ENCODE measurements at regions not wholly inside any gene's neighbourhood (a gene's known extent, or its start where the extent isn't known, plus 50 kb on each side); places are given as distances from the start of the nearest gene placed in this dataset.

DNA sequence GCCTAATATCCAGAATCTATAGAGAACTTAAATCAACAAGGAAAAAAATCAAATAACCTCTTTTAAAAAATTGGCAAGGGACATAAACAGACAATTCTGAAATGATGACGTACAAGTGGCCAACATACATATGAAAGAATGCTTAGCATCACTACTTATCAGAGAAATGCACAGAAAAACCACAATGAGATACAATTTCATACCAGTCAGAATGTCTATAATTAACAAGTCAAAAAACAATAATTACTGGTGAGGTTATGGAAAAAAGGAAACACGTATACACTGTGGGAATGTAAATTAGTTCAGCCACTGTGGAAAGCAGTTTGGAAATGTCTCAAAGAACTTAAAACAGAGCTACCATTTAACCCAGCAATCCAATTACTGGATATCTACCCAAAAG lies 1192.0 kb downstream of the CDH12 start:
- no peak overlapping the region for H4K91ac ChIP-seq (ENCODE audit: low read length)
- DNase-seq = no peak
- no peak overlapping the region for H3K27ac ChIP-seq (ENCODE audit: low read length, poor library complexity, severe bottlenecking)
- 64% methylated on average over 1 of the region's 2 CpGs for WGBS
- no peak overlapping the region for H3K4me2 ChIP-seq (ENCODE audit: low read length, poor library complexity, severe bottlenecking)
- no peaks in the 10 kb centered on the region for H3K27me3 ChIP-seq (ENCODE audit: control insufficient read depth in 1 of 2, insufficient read depth in 1 of 2, low read length in 2 of 2)
- no peak overlapping the region for H3K23ac ChIP-seq (ENCODE audit: low read length in 2 of 2)
- no peak overlapping the region for H3K18ac ChIP-seq (ENCODE audit: low read depth in 1 of 2, low read length in 2 of 2)
- no peak overlapping the region for H4K8ac ChIP-seq (ENCODE audit: low read length)
- no peak overlapping the region for H3K9ac ChIP-seq (ENCODE audit: low read length)
- no peak overlapping the region for H2AK5ac ChIP-seq (ENCODE audit: low read length, severe bottlenecking)
- no peak overlapping the region for H2BK12ac ChIP-seq (ENCODE audit: low read length in 2 of 2)
- no peaks in the 10 kb centered on the region for H3K36me3 ChIP-seq (ENCODE audit: control insufficient read depth in 1 of 2, insufficient read depth in 2 of 2, low read depth in 1 of 2, low read length in 2 of 2)
- H3K9me3 ChIP-seq (ENCODE audit: control insufficient read depth, low read length) = no peaks in the 10 kb centered on the region
- H3K14ac ChIP-seq (ENCODE audit: low read length in 2 of 2) = no peak overlapping the region
- no peak overlapping the region for H2BK120ac ChIP-seq (ENCODE audit: low read depth, low read length)
- no peak overlapping the region for H2BK5ac ChIP-seq (ENCODE audit: low read depth, low read length, poor library complexity, severe bottlenecking)
- H2AFZ ChIP-seq (ENCODE audit: low read depth, low read length) = no peak overlapping the region
- H3K79me1 ChIP-seq (replicated peaks; ENCODE audit: low read length, poor library complexity, severe bottlenecking) = no peaks in the 10 kb centered on the region
- no peak overlapping the region for H2BK15ac ChIP-seq (ENCODE audit: low read depth, poor library complexity, severe bottlenecking)
- H3K4me3 ChIP-seq (ENCODE audit: insufficient read depth in 1 of 2, low read depth in 1 of 2, low read length in 2 of 2) = no peak overlapping the region
- no peaks in the 10 kb centered on the region for H3K4me1 ChIP-seq (ENCODE audit: control insufficient read depth, insufficient read depth, low read depth, low read length)
- no peak overlapping the region for H3K4ac ChIP-seq (ENCODE audit: low read depth in 1 of 2, low read length in 2 of 2)

GRCh38 chr5:21654556-21654955 lies 1198.6 kb downstream of the CDH12 start:
- Histone ChIP-seq H2AFZ (ENCODE audit: low read depth, low read length) (no peak overlapping the region), H3K4ac (ENCODE audit: low read depth in 1 of 2, low read length in 2 of 2) (no peak overlapping the region), H3K36me3 (ENCODE audit: control insufficient read depth in 1 of 2, insufficient read depth in 2 of 2, low read depth in 1 of 2, low read length in 2 of 2) (no peaks in the 10 kb centered on the region), H3K9me3 (ENCODE audit: control insufficient read depth, low read length) (no peaks in the 10 kb centered on the region), H3K27ac (ENCODE audit: low read length, poor library complexity, severe bottlenecking) (no peak overlapping the region), H2BK120ac (ENCODE audit: low read depth, low read length) (no peak overlapping the region), H3K4me2 (ENCODE audit: low read length, poor library complexity, severe bottlenecking) (no peak overlapping the region), H3K18ac (ENCODE audit: low read depth in 1 of 2, low read length in 2 of 2) (no peak overlapping the region), H2BK15ac (ENCODE audit: low read depth, poor library complexity, severe bottlenecking) (no peak overlapping the region), H3K14ac (ENCODE audit: low read length in 2 of 2) (no peak overlapping the region), H2BK5ac (ENCODE audit: low read depth, low read length, poor library complexity, severe bottlenecking) (no peak overlapping the region), H3K27me3 (ENCODE audit: control insufficient read depth in 1 of 2, insufficient read depth in 1 of 2, low read length in 2 of 2) (no peaks in the 10 kb centered on the region), H2AK5ac (ENCODE audit: low read length, severe bottlenecking) (no peak overlapping the region), H3K23ac (ENCODE audit: low read length in 2 of 2) (no peak overlapping the region), H3K4me1 (ENCODE audit: control insufficient read depth, insufficient read depth, low read depth, low read length) (no peaks in the 10 kb centered on the region), H3K4me3 (ENCODE audit: insufficient read depth in 1 of 2, low read depth in 1 of 2, low read length in 2 of 2) (no peak overlapping the region), H3K79me1 (replicated peaks; ENCODE audit: low read length, poor library complexity, severe bottlenecking) (no peaks in the 10 kb centered on the region), H3K9ac (ENCODE audit: low read length) (no peak overlapping the region), H4K8ac (ENCODE audit: low read length) (no peak overlapping the region), H4K91ac (ENCODE audit: low read length) (no peak overlapping the region), H2BK12ac (ENCODE audit: low read length in 2 of 2) (no peak overlapping the region)
- no peak for DNase-seq
- WGBS = 23% methylated on average over 1 of the region's 2 CpGs

- Histone ChIP-seq H3K36me3 (ENCODE audit: control insufficient read depth in 1 of 2, insufficient read depth in 2 of 2, low read depth in 1 of 2, low read length in 2 of 2) (no peaks in the 10 kb centered on the region), H3K4ac (ENCODE audit: low read depth in 1 of 2, low read length in 2 of 2) (no peak overlapping the region), H3K4me3 (ENCODE audit: insufficient read depth in 1 of 2, low read depth in 1 of 2, low read length in 2 of 2) (no peak overlapping the region), H3K27me3 (ENCODE audit: control insufficient read depth in 1 of 2, insufficient read depth in 1 of 2, low read length in 2 of 2) (no peaks in the 10 kb centered on the region), H2BK15ac (ENCODE audit: low read depth, poor library complexity, severe bottlenecking) (no peak overlapping the region), H2AK5ac (ENCODE audit: low read length, severe bottlenecking) (no peak overlapping the region), H3K9me3 (ENCODE audit: control insufficient read depth, low read length) (no peaks in the 10 kb centered on the region), H3K4me2 (ENCODE audit: low read length, poor library complexity, severe bottlenecking) (no peak overlapping the region), H3K4me1 (ENCODE audit: control insufficient read depth, insufficient read depth, low read depth, low read length) (no peaks in the 10 kb centered on the region), H3K23ac (ENCODE audit: low read length in 2 of 2) (no peak overlapping the region), H3K18ac (ENCODE audit: low read depth in 1 of 2, low read length in 2 of 2) (no peak overlapping the region), H2BK5ac (ENCODE audit: low read depth, low read length, poor library complexity, severe bottlenecking) (no peak overlapping the region), H4K8ac (ENCODE audit: low read length) (no peak overlapping the region), H3K79me1 (replicated peaks; ENCODE audit: low read length, poor library complexity, severe bottlenecking) (no peaks in the 10 kb centered on the region), H3K9ac (ENCODE audit: low read length) (no peak overlapping the region), H2BK120ac (ENCODE audit: low read depth, low read length) (no peak overlapping the region), H2AFZ (ENCODE audit: low read depth, low read length) (no peak overlapping the region), H2BK12ac (ENCODE audit: low read length in 2 of 2) (no peak overlapping the region), H3K27ac (ENCODE audit: low read length, poor library complexity, severe bottlenecking) (no peak overlapping the region), H4K91ac (ENCODE audit: low read length) (no peak overlapping the region), H3K14ac (ENCODE audit: low read length in 2 of 2) (no peak overlapping the region)
- DNase-seq = no peak
- 78% methylated on average over 1 of the region's 3 CpGs for WGBS
These were observed 1203.2 kb downstream of the CDH12 start for GRCh38 chr5:21649969-21650368.

DNA sequence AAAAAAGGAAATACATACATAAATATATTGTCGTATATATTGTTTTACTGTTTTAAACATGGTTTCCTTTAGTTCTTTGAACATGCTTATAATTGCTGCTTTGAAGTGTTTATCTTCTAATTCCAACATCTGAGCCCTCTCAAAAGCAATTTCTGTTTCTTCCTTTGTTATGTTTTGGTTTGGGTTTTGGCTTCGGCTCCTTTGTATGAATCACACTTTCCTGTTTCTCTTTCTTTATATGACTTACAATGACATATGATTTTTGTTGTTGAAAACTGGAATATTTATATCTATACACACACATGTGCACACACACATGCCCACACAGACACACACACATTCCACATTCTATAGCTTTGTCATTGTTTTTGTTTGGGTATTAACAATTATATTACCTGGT lies 1206.7 kb downstream of the CDH12 start:
- no peak for DNase-seq
- Histone ChIP-seq H4K91ac (ENCODE audit: low read length) (no peak overlapping the region), H3K18ac (ENCODE audit: low read depth in 1 of 2, low read length in 2 of 2) (no peak overlapping the region), H2AFZ (ENCODE audit: low read depth, low read length) (no peak overlapping the region), H2BK5ac (ENCODE audit: low read depth, low read length, poor library complexity, severe bottlenecking) (no peak overlapping the region), H4K8ac (ENCODE audit: low read length) (no peak overlapping the region), H3K23ac (ENCODE audit: low read length in 2 of 2) (no peak overlapping the region), H3K36me3 (ENCODE audit: control insufficient read depth in 1 of 2, insufficient read depth in 2 of 2, low read depth in 1 of 2, low read length in 2 of 2) (no peaks in the 10 kb centered on the region), H3K4ac (ENCODE audit: low read depth in 1 of 2, low read length in 2 of 2) (no peak overlapping the region), H3K4me3 (ENCODE audit: insufficient read depth in 1 of 2, low read depth in 1 of 2, low read length in 2 of 2) (no peak overlapping the region), H3K79me1 (replicated peaks; ENCODE audit: low read length, poor library complexity, severe bottlenecking) (no peaks in the 10 kb centered on the region), H3K14ac (ENCODE audit: low read length in 2 of 2) (no peak overlapping the region), H2BK120ac (ENCODE audit: low read depth, low read length) (no peak overlapping the region), H2BK15ac (ENCODE audit: low read depth, poor library complexity, severe bottlenecking) (no peak overlapping the region), H2AK5ac (ENCODE audit: low read length, severe bottlenecking) (no peak overlapping the region), H3K4me1 (ENCODE audit: control insufficient read depth, insufficient read depth, low read depth, low read length) (no peaks in the 10 kb centered on the region), H3K9ac (ENCODE audit: low read length) (no peak overlapping the region), H2BK12ac (ENCODE audit: low read length in 2 of 2) (no peak overlapping the region), H3K4me2 (ENCODE audit: low read length, poor library complexity, severe bottlenecking) (no peak overlapping the region), H3K27ac (ENCODE audit: low read length, poor library complexity, severe bottlenecking) (no peak overlapping the region), H3K27me3 (ENCODE audit: control insufficient read depth in 1 of 2, insufficient read depth in 1 of 2, low read length in 2 of 2) (no peaks in the 10 kb centered on the region), H3K9me3 (ENCODE audit: control insufficient read depth, low read length) (no peaks in the 10 kb centered on the region)
- WGBS = no CpG with 5 or more reads among the region's 2 CpGs
